HG02840 (cell line): ENCODE measurements at regions not wholly inside any gene's neighbourhood (a gene's known extent, or its start where the extent isn't known, plus 50 kb on each side); places are given as distances from the start of the nearest gene placed in this dataset.
"Not testable (repeated sequence)": the region's sequence is repeated elsewhere in the genome, so short reads cannot be mapped to it uniquely, and the experiment has no call there.

Experiments
- ATAC-seq: cut with Tn5 transposase; IDR thresholded peaks from one replicate; pipeline ENCODE4 v1.9.1; 2021; ENCODE audit warnings: mild to moderate bottlenecking, moderate library complexity, moderate number of reproducible peaks; ENCODE audit not compliant: unreplicated experiment, low FRiP score

GRCh38 chr14:44388306-44388705 lies 118.8 kb downstream of the FSCB start:
- ATAC-seq, result no peak

GRCh38 chr14:44385906-44386305 lies 121.2 kb downstream of the FSCB start:
- ATAC-seq, result no peak

GRCh38 chr14:44385296-44385695 lies 121.8 kb downstream of the FSCB start:
- not testable (repeated sequence) for ATAC-seq

- ATAC-seq, result not testable (repeated sequence)
Observed at GRCh38 chr14:44384601-44385293, 122.3 kb downstream of the FSCB start.

- ATAC-seq, result no peak
Observed at GRCh38 chr14:44384093-44384492, 123.0 kb downstream of the FSCB start.

GRCh38 chr14:44383636-44384035 lies 123.4 kb downstream of the FSCB start:
- ATAC-seq, result no peak

GRCh38 chr14:44379292-44379977 lies 127.6 kb downstream of the FSCB start:
- no peak for ATAC-seq

- ATAC-seq, result no peak
Observed at GRCh38 chr14:44374906-44375305, 132.2 kb downstream of the FSCB start.

- no peak for ATAC-seq
Observed at GRCh38 chr14:44372807-44373489, 134.1 kb downstream of the FSCB start.

GRCh38 chr14:44372231-44372630 lies 134.9 kb downstream of the FSCB start:
- ATAC-seq, result no peak

- ATAC-seq, result no peak
Observed at GRCh38 chr14:44370727-44371126, 136.4 kb downstream of the FSCB start.

- no peak for ATAC-seq
Observed at GRCh38 chr14:44369401-44370123, 137.5 kb downstream of the FSCB start.

GRCh38 chr14:44361083-44361482 lies 146.0 kb downstream of the FSCB start:
- ATAC-seq, result no peak

- ATAC-seq, result no peak
Observed at GRCh38 chr14:44353805-44354204, 153.3 kb downstream of the FSCB start.

- no peak for ATAC-seq
Observed at GRCh38 chr14:44352201-44352600, 154.9 kb downstream of the FSCB start.

GRCh38 chr14:44347316-44347715 lies 159.8 kb downstream of the FSCB start:
- no peak for ATAC-seq

GRCh38 chr14:44341116-44341515 lies 166.0 kb downstream of the FSCB start:
- ATAC-seq, result no peak

- ATAC-seq, result no peak
Observed at GRCh38 chr14:44339862-44340261, 167.2 kb downstream of the FSCB start.

- ATAC-seq, result no peak
Observed at GRCh38 chr14:44339231-44339630, 167.9 kb downstream of the FSCB start.

GRCh38 chr14:44317441-44317746 lies 189.7 kb downstream of the FSCB start:
- no peak for ATAC-seq
